Esophagus muscularis mucosa (tissue), 4 donors: ENCODE measurements at regions not wholly inside any gene's neighbourhood (a gene's known extent, or its start where the extent isn't known, plus 50 kb on each side); places are given as distances from the start of the nearest gene placed in this dataset.

Experiments used
- CTCF ChIP-seq, 3 experiments: fragments of 200-600 bp in 2 of 3; fragments of 450-650 bp in 1 of 3; sonication (generic) in 2 of 3; IDR thresholded peaks; one replicate each; pipeline ENCODE4 v1.5.1; 2017 to 2019; ENCODE audit warnings: antibody characterized with exemption in 3 of 3, mild to moderate bottlenecking in 2 of 3, moderate library complexity in 1 of 3
- EP300 ChIP-seq: sonication (generic); formaldehyde crosslinking; IDR thresholded peaks from one replicate; pipeline ENCODE4 v1.6.1; 2017; ENCODE audit warnings: antibody characterized with exemption
- POLR2A ChIP-seq: fragments of 450-650 bp; IDR thresholded peaks from one replicate; pipeline ENCODE4 v1.6.1; 2017; ENCODE audit warnings: antibody characterized with exemption, moderate library complexity, mild to moderate bottlenecking, low read depth
- POLR2AphosphoS5 ChIP-seq, 2 donors: sonication (generic); formaldehyde crosslinking; IDR thresholded peaks; one replicate each; pipeline ENCODE4 v1.6.1; 2017; ENCODE audit warnings: antibody characterized with exemption in 2 of 2

- TF ChIP-seq EP300: no peak
- no peak for TF ChIP-seq CTCF (IDR thresholded peaks at IDR 0.05)
- no peak for TF ChIP-seq POLR2AphosphoS5 (IDR thresholded peaks at IDR 0.05)
- TF ChIP-seq POLR2A: no peak
Measured at GRCh38 chr6:67451874-67452273, 1183.2 kb upstream of the ADGRB3 start.
